ENCODE measurements at regions not wholly inside any gene's neighbourhood (a gene's known extent, or its start where the extent isn't known, plus 50 kb on each side); places are given as distances from the start of the nearest gene placed in this dataset.

- TF ChIP-seq EZH2 (IDR thresholded peaks at IDR 0.05) = no peak
- TF ChIP-seq, protein P1, sequence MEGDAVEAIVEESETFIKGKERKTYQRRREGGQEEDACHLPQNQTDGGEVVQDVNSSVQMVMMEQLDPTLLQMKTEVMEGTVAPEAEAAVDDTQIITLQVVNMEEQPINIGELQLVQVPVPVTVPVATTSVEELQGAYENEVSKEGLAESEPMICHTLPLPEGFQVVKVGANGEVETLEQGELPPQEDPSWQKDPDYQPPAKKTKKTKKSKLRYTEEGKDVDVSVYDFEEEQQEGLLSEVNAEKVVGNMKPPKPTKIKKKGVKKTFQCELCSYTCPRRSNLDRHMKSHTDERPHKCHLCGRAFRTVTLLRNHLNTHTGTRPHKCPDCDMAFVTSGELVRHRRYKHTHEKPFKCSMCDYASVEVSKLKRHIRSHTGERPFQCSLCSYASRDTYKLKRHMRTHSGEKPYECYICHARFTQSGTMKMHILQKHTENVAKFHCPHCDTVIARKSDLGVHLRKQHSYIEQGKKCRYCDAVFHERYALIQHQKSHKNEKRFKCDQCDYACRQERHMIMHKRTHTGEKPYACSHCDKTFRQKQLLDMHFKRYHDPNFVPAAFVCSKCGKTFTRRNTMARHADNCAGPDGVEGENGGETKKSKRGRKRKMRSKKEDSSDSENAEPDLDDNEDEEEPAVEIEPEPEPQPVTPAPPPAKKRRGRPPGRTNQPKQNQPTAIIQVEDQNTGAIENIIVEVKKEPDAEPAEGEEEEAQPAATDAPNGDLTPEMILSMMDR (IDR thresholded peaks at IDR 0.05) = no peak
- TF ChIP-seq EZH2phosphoT487 (IDR thresholded peaks at IDR 0.05) = no peak
These were observed 112.5 kb downstream of the RSL24D1 start for GRCh38 chr15:55084216-55084615.
